Embryonic facial prominence (tissue), 1 donor: ENCODE measurements at regions not wholly inside any gene's neighbourhood (a gene's known extent, or its start where the extent isn't known, plus 50 kb on each side); places are given as distances from the start of the nearest gene placed in this dataset.
"Not testable (repeated sequence)": the region's sequence is repeated elsewhere in the genome, so short reads cannot be mapped to it uniquely, and the experiment has no call there.

Source experiments
- DNase-seq: peaks from one replicate; pipeline ENCODE4 v3.0.0-alpha.2; 2016; ENCODE audit errors: extremely low spot score

GRCh38 chr5:3343211-3343610 is 252.4 kb upstream of the IRX1 start:
- DNase-seq = no peak

GRCh38 chr5:3342271-3343100 is 253.1 kb upstream of the IRX1 start:
- DNase-seq = no peak

- DNase-seq = no peak
Measured at GRCh38 chr5:3341446-3342240, 254.0 kb upstream of the IRX1 start.

DNA sequence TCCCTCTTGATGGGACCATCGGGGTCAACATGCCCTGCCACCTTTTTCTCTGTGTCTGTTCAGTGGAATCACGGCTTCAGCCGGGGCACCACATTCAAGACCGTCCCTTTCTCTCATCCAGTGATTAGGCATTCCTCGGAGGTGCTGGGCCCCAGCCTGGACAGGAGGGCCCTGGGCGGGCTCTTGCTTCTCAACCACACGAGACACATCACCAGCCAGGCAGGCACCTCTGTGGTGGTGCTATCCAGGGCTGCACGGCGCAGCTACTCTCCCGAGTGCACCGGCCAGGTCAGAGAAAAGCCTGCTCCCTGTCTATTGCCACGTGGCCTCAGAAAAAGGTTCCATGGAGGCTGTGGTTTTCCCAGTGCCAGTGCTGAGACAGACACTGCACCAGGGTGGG is 255.2 kb upstream of the IRX1 start:
- DNase-seq = no peak

DNA sequence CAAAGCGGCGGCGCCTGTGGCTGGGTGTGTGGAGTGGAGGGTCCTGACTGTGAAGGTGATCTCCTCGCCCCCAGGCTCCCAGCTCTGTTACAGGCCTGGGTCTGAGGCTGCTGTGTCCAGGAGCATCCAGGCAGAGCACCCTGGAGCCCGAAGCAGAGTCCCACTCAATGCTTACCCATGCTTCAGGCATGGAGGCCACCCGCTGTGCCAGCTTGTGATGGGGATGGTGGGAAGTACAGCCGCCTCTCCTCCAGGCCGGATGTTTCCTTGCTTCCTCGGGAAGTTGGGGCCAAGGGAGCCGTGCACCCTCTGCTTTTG is 255.9 kb upstream of the IRX1 start:
- no peak for DNase-seq

- no peak for DNase-seq
Measured at GRCh38 chr5:3339092-3339797, 256.4 kb upstream of the IRX1 start.

DNA sequence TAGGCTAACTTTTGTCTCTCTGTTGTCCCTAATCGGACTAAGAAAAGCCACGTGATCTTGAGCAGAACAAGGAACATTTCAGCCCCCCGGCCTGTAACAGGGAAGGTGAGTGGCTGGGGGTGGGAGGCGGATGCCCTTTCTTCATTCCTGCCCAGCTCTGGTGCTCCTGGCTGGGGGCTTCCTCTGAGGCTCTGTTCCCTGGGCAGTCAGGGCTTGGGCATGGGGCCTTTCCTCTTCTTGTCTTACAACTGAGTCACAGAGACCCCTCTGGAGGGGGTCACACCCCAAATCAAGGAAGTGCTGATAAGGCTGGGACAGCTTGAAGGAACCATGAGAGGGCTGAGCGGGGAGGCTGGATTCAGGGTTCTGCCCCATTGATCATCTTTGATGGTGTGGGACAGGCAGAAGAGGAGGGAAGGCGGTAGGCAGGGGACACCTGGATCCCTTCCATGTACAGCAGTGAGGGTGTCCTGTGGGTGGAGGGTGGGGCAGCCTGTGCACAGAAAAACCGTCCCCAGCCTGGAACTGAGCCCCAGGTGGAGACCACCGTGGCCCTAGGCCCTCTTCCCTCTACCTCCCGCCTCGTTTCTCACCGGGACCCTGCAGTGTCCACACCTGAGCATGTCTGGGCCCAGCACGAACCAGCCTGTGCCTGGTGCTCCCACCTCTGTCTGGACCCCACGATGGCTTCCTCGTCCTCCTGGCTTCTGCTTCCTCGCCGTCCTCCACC is 257.7 kb upstream of the IRX1 start:
- no peak for DNase-seq

- DNase-seq = no peak
Measured at GRCh38 chr5:3336666-3337065, 259.0 kb upstream of the IRX1 start.

DNA sequence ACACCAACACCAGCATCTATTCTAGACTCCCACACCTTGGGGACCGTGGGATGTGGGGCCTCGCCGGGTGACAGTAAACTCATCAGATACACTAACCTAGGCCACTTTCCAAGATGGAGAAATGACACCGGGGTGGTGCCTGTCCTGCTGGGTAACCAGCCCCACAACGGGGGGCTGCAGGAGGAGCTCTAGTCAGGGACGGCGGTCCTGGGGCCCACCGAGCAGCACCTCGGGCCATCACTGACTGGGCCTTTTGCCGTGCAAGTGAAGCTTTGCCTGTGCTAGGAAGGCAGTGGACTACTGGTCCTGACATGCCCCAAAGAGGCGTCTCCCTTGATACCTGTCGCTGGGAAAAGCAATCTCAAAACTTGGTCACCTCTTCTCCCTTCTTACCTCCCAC is 260.3 kb upstream of the IRX1 start:
- no peak for DNase-seq

DNA sequence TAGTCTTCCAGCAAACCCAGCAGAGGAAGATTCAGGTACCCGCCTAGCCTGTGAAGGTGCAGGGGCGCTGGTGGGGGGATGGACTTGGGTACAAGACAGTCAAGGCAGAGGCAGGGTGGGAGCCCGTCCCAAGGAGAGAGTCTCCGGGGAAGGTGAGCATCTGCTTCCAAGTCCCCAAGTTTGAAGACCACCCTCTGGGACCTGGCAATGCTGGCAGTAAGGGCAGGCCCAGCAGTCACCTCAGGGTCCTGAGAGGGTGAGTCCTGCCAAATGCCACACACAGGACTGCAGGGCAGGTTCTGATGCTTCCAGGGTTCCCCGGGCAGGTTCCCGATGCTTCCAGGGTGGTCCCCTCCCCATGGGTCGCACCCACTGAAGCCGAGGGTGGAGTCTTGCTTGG is 261.8 kb upstream of the IRX1 start:
- DNase-seq = no peak

GRCh38 chr5:3333105-3333504 is 262.5 kb upstream of the IRX1 start:
- DNase-seq = no peak

DNA sequence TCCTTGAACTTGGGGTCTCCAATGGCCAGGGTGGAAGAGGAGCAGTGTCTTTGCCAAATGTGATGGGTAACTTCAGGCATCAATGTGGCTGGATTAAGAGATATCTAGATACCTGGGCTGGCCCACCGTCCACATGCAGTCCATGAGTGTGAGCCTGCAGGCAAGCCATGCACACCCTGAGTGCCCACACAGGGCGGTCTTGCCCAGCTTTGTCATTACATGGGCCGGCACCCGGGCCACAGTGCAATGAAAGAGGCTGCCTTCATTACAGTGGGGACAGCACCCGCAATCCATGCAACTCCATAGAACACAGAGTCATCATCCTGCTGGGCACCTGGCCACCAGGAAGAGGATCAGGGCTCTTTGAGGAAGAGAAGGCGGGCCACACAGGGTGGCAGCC is 263.8 kb upstream of the IRX1 start:
- no peak for DNase-seq

GRCh38 chr5:3330442-3330841 is 265.2 kb upstream of the IRX1 start:
- DNase-seq = no peak

GRCh38 chr5:3329427-3329826 is 266.2 kb upstream of the IRX1 start:
- DNase-seq = no peak

DNA sequence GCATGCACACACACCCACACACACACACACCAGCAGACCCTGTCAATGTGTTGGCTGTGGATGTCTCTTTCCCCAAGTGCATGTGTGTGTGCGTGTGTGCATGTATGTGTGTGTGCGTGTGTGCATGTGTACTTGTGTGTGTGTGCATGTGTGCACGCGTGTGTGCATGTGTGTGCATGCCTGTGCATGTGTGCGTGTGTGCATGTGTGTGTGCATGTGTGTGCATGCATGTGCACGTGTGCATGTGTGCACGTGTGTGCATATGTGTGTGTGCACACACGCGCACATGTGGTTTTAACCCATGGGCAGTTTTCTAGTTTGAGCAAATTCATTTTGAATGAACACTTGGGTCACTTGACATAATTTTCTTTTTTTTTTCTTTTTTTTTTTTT is 268.8 kb upstream of the IRX1 start:
- DNase-seq = no peak

- DNase-seq = no peak
Measured at GRCh38 chr5:3325972-3326840, 269.4 kb upstream of the IRX1 start.

GRCh38 chr5:3325201-3325971 is 270.2 kb upstream of the IRX1 start:
- DNase-seq = no peak

GRCh38 chr5:3324421-3325101 is 271.1 kb upstream of the IRX1 start:
- no peak for DNase-seq

GRCh38 chr5:3323966-3324365 is 271.7 kb upstream of the IRX1 start:
- DNase-seq = not testable (repeated sequence)

- no peak for DNase-seq
Measured at GRCh38 chr5:3323144-3323543, 272.5 kb upstream of the IRX1 start.
